Thyroid gland (tissue), 4 donors: ENCODE measurements at regions not wholly inside any gene's neighbourhood (a gene's known extent, or its start where the extent isn't known, plus 50 kb on each side); places are given as distances from the start of the nearest gene placed in this dataset.

ENCODE experiments used
- DNase-seq, 2 donors: peaks; one replicate each; pipeline ENCODE4 v3.0.0-alpha.2; 2019
- H3K27ac ChIP-seq, 3 donors: fragments of 200-600 bp; sonication (generic); 1 replicate in 2 of 3; 2 replicates in 1 of 3; pipeline ENCODE4 v1.5.1; 2016 to 2019; ENCODE audit warnings: mild to moderate bottlenecking in 1 of 3, moderate library complexity in 1 of 3
- H3K27me3 ChIP-seq: fragments of 200-600 bp; sonication (generic); one replicate; pipeline ENCODE4 v1.5.1; 2019
- H3K36me3 ChIP-seq, 2 donors: fragments of 200-600 bp; sonication (generic); one replicate each; pipeline ENCODE4 v1.5.1; 2016 to 2019
- H3K4me1 ChIP-seq, 2 donors: fragments of 200-600 bp; sonication (generic); one replicate each; pipeline ENCODE4 v1.5.1; 2017 to 2019
- H3K4me3 ChIP-seq, 3 donors: fragments of 200-600 bp; sonication (generic); replicated peaks in 1 of 3; 1 replicate in 2 of 3; 2 replicates in 1 of 3; pipeline ENCODE4 v1.5.1; 2016; ENCODE audit warnings: mild to moderate bottlenecking in 1 of 3
- H3K9me3 ChIP-seq: fragments of 200-600 bp; sonication (generic); one replicate; pipeline ENCODE4 v1.5.1; 2017
- CTCF ChIP-seq, 6 experiments: fragments of 200-600 bp in 3 of 6; fragments of 450-650 bp in 3 of 6; sonication (generic) in 3 of 6; IDR thresholded peaks; one replicate each; pipeline ENCODE4 v1.5.1; 2016 to 2019; ENCODE audit warnings: antibody characterized with exemption in 6 of 6, mild to moderate bottlenecking in 2 of 6, inconsistent platforms in 1 of 6, moderate library complexity in 1 of 6
- POLR2A ChIP-seq, 2 donors: fragments of 450-650 bp; IDR thresholded peaks; one replicate each; pipeline ENCODE4 v1.6.1; 2017; ENCODE audit warnings: antibody characterized with exemption in 2 of 2, mild to moderate bottlenecking in 2 of 2, moderate library complexity in 1 of 2
- WGBS, 2 donors: methylation state at CpG; one replicate each; pipeline ENCODE4 v1.1.5; 2017; 5-methylcytosine and 5-hydroxymethylcytosine counted together
- intact Hi-C: fragments of 100-400 bp; cut with DNase I; formaldehyde crosslinking; loops from one replicate; pipeline ENCODE4 v1.15.1; 2023

DNA sequence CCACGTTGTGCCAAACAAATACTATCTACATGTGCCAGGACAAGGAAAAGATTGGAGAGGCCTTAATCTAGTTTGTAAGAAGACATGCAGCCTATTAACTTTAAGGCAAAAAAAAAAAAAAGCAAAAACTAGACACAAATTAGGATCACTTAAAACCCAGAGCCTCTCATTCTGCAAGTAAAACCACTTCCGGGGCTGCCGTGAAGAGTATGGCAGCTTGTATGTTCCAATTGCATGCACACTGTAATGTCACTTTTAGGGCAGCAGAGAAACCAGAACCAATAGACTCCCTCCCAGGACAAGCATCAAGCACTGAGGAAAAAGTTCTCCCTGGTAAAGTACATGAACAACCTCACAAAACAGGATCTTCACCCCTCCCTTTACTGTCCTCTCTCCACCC is 70.6 kb downstream of the RSL24D1 start:
- 63 to 75% methylated on average over 3 of the region's 3 CpGs for WGBS, 2 donors
- no peak for DNase-seq
- intact Hi-C loops, result no loop called here
- Histone ChIP-seq H3K27ac (no peak overlapping the region), H3K36me3 (no peaks in the 10 kb centered on the region), H3K9me3 (no peaks in the 10 kb centered on the region), H3K4me3 (no peak overlapping the region), H3K4me1 (no peaks in the 10 kb centered on the region), H3K27me3 (no peaks in the 10 kb centered on the region)
- TF ChIP-seq POLR2A (IDR thresholded peaks at IDR 0.05) (no peak), CTCF (IDR thresholded peaks at IDR 0.05) (no peak)

DNA sequence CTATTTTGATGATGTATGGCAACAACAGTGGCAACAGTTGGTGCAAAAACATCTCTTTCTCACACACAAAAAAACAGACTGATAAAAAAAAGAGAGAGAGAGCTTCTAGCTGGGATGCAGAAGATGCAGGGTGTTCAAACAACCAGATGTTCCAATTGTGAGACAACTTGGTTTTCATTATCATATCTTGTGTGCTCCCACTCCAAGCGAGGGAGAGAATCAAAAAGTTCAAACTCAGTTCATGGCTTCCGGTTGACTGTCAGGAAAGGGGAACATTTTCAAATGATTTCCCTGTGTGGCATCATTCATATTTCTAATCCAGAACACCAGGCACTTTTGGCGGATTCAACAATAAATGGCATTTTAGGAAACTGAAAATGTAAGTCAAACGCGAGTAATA is 72.1 kb downstream of the RSL24D1 start:
- Histone ChIP-seq H3K27me3 (no peaks in the 10 kb centered on the region), H3K4me1 (no peaks in the 10 kb centered on the region), H3K9me3 (no peaks in the 10 kb centered on the region), H3K27ac (no peak overlapping the region), H3K36me3 (no peaks in the 10 kb centered on the region), H3K4me3 (no peak overlapping the region)
- TF ChIP-seq POLR2A (IDR thresholded peaks at IDR 0.05) (no peak), CTCF (IDR thresholded peaks at IDR 0.05) (no peak)
- 78 to 87% methylated on average over 5 of the region's 5 CpGs for WGBS, 2 donors
- intact Hi-C loops, result no loop called here
- DNase-seq, result no peak

DNA sequence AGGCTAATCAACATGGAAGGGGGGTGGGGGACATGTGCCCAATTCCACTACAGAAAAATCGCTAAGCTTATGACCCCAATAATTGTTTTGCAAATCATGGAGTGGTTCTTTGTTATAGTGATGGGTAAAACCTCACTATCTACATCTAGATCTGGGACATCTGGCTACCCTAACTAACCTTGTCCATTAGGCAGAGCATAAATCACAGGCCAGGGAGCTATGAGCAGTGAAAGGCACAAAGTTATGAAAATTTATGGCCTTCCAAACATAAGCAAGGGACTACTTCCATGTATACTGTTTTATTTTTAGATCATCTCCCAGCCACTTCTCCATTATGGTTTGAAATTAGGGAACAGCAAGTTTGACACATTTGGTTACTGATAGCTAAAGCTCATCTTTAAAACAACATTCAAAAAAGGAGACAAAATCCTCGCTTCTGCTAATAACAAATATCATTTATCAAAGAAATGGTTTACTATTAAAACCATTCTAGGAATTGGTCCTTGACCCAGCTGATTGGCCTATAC is 78.3 kb downstream of the RSL24D1 start:
- intact Hi-C loops, result no loop called here
- H3K4me3 ChIP-seq, result no peak overlapping the region
- TF ChIP-seq CTCF (IDR thresholded peaks at IDR 0.05) (no peak), POLR2A (IDR thresholded peaks at IDR 0.05) (no peak)
- no peaks in the 10 kb centered on the region for H3K4me1 ChIP-seq
- no peak for DNase-seq
- H3K27ac ChIP-seq, result no peak overlapping the region
- no peaks in the 10 kb centered on the region for H3K36me3 ChIP-seq
- no peaks in the 10 kb centered on the region for H3K27me3 ChIP-seq
- 88 to 90% methylated on average over 2 of the region's 2 CpGs for WGBS, 2 donors
- no peaks in the 10 kb centered on the region for H3K9me3 ChIP-seq

DNA sequence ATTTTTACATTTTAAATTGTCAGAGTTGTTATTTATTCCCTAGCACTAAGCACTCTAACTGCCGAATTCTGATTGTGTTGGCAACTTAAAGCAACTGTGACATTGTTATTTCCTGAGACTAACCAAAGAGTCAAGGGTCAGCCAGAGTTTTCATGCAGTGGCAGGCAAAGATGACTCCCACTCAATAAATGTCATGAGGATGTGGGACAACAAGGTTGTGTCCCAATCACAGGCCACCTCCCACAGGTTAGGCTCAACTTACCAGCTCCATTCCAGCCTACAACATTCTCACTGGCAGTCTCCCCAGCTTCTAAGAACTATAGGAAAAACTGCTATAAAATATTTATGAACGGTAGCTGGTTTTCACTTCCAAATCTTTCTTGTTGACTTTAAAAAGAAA is 80.1 kb downstream of the RSL24D1 start:
- H3K4me3 ChIP-seq, result no peak overlapping the region

DNA sequence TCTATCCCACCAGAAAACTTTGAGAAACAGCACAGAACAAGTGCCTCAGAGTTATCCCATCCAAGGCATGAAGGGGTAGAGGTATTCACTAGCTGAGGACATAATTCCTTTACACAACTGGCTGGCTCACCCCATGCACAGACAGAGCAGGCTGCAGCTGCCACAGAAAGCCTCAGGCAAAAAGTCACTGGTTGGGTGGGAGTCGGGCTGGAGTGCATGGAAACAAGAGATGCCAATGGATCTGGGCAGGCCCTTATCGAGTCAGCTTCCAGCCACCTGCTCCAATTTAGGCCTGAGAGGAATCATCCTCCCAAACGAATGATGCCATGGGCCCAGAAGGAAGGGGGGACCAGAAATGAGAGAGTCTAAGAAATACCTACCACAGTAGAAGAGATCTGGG is 83.0 kb downstream of the RSL24D1 start:
- no peak overlapping the region for H3K27ac ChIP-seq
- H3K4me3 ChIP-seq, result no peak overlapping the region
- intact Hi-C loops, result no loop called here
- TF ChIP-seq CTCF (IDR thresholded peaks at IDR 0.05) (no peak), POLR2A (IDR thresholded peaks at IDR 0.05) (no peak)
- WGBS, 2 donors, result 84 to 88% methylated on average over 2 to 3 of the region's 3 CpGs
- H3K27me3 ChIP-seq, result no peaks in the 10 kb centered on the region
- no peaks in the 10 kb centered on the region for H3K36me3 ChIP-seq
- H3K9me3 ChIP-seq, result no peaks in the 10 kb centered on the region
- DNase-seq, result no peak
- no peaks in the 10 kb centered on the region for H3K4me1 ChIP-seq

More for the DNA sequence above, 80.1 kb downstream of the RSL24D1 start:
- Histone ChIP-seq H3K4me1 (no peaks in the 10 kb centered on the region), H3K36me3 (no peaks in the 10 kb centered on the region), H3K27me3 (no peaks in the 10 kb centered on the region), H3K9me3 (no peaks in the 10 kb centered on the region), H3K27ac (no peak overlapping the region)
- intact Hi-C loops, result no loop called here
- DNase-seq, result no peak
- no peak for TF ChIP-seq POLR2A (IDR thresholded peaks at IDR 0.05)
- WGBS, 2 donors, result 40 to 60% methylated on average over 2 of the region's 2 CpGs

GRCh38 chr15:55112706-55113105 is 84.0 kb downstream of the RSL24D1 start:
- TF ChIP-seq POLR2A (IDR thresholded peaks at IDR 0.05) (no peak), CTCF (IDR thresholded peaks at IDR 0.05) (no peak)
- intact Hi-C loops, result no loop called here
- peaks cover 0 to 3% of the 10 kb centered on the region in 2 donors for H3K4me1 ChIP-seq
- H3K27ac ChIP-seq, result no peak overlapping the region
- H3K4me3 ChIP-seq, result no peak overlapping the region
- 70 to 75% methylated on average over 1 of the region's 1 CpG for WGBS, 2 donors
- no peak for DNase-seq
- H3K27me3 ChIP-seq, result no peaks in the 10 kb centered on the region
- no peaks in the 10 kb centered on the region for H3K9me3 ChIP-seq
- H3K36me3 ChIP-seq, result no peaks in the 10 kb centered on the region
